ACC112 (cell line): ENCODE measurements at regions not wholly inside any gene's neighbourhood (a gene's known extent, or its start where the extent isn't known, plus 50 kb on each side); places are given as distances from the start of the nearest gene placed in this dataset.
"Not testable (repeated sequence)": the region's sequence is repeated elsewhere in the genome, so short reads cannot be mapped to it uniquely, and the experiment has no call there.

Source experiments
- H2AFZ ChIP-seq: fragments of 200-600 bp; sonication (generic); one replicate; pipeline ENCODE4 v1.6.0; 2017; ENCODE audit warnings: antibody characterized with exemption, low read length; ENCODE audit not compliant: unreplicated experiment
- H3K27ac ChIP-seq: fragments of 200-600 bp; sonication (generic); 2 replicates; pipeline ENCODE4 v1.5.1; 2014; ENCODE audit warnings: low read depth, mild to moderate bottlenecking, antibody characterized with exemption, low read length, moderate library complexity
- H3K27me3 ChIP-seq: fragments of 200-600 bp; sonication (generic); 2 replicates; pipeline ENCODE4 v1.6.1; 2014; ENCODE audit warnings: mild to moderate bottlenecking, antibody characterized with exemption, low read length, moderate library complexity, mixed read lengths; ENCODE audit not compliant: insufficient read depth
- H3K36me3 ChIP-seq: fragments of 200-600 bp; sonication (generic); 2 replicates; pipeline ENCODE4 v1.6.1; 2016; ENCODE audit warnings: mild to moderate bottlenecking, antibody characterized with exemption, low read length, moderate library complexity, mixed read lengths; ENCODE audit not compliant: insufficient read depth
- H3K4me1 ChIP-seq: fragments of 200-600 bp; sonication (generic); one replicate; pipeline ENCODE4 v1.6.1; 2016; ENCODE audit warnings: low read length, mixed read lengths; ENCODE audit not compliant: insufficient read depth, unreplicated experiment, control insufficient read depth
- H3K4me3 ChIP-seq: fragments of 200-600 bp; sonication (generic); 2 replicates; pipeline ENCODE4 v1.5.1; 2014; ENCODE audit warnings: mild to moderate bottlenecking, low read depth, low read length
- H3K79me2 ChIP-seq: fragments of 200-600 bp; sonication (generic); one replicate; pipeline ENCODE4 v1.6.0; 2016; ENCODE audit warnings: low read length; ENCODE audit not compliant: control insufficient read depth, unreplicated experiment, insufficient read depth

DNA sequence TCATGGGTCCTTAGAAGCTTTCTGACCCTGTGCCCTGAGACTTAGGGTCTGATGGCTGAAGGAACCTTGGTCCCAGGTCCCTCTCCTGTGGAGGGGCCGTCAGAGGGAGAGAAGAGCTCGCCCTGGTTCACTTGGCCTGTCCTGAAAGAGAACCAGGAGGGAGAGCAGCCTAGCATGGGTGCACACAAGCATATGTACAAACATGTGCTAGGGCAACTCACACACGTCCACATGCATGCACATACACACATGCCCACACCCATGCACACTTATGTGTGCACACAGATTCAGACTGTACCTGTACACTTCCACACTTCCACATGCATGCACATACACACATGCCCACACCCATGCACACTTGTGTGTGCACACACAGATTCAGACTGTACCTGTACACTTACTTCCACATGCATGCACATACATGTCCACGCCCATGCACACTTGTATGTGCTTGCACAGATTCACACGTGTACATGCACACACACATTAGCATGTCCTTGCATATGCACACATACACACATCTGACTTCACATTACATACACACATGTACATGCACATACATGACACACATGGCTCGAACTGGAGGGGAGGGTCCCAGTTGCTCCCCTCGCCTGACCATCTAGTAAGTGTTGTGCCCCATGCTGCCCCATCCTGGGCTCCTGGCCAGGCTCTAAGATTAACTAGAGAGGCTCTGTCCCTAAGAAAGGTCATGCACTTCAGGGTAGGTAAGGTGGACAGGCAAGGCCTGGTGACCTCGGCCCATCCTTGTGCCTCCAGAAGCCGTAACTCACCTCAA lies 122.0 kb downstream of the METRNL start:
- peaks cover 47% of the 10 kb centered on the region for H3K4me1 ChIP-seq
- H3K27me3 ChIP-seq: no peaks in the 10 kb centered on the region
- peak overlapping the region; percentile 98; the same call in 1 of the 2 replicates for H3K27ac ChIP-seq
- H3K79me2 ChIP-seq: no peaks in the 10 kb centered on the region
- no peak overlapping the region for H2AFZ ChIP-seq
- no peaks in the 10 kb centered on the region for H3K36me3 ChIP-seq
- no peak overlapping the region for H3K4me3 ChIP-seq

DNA sequence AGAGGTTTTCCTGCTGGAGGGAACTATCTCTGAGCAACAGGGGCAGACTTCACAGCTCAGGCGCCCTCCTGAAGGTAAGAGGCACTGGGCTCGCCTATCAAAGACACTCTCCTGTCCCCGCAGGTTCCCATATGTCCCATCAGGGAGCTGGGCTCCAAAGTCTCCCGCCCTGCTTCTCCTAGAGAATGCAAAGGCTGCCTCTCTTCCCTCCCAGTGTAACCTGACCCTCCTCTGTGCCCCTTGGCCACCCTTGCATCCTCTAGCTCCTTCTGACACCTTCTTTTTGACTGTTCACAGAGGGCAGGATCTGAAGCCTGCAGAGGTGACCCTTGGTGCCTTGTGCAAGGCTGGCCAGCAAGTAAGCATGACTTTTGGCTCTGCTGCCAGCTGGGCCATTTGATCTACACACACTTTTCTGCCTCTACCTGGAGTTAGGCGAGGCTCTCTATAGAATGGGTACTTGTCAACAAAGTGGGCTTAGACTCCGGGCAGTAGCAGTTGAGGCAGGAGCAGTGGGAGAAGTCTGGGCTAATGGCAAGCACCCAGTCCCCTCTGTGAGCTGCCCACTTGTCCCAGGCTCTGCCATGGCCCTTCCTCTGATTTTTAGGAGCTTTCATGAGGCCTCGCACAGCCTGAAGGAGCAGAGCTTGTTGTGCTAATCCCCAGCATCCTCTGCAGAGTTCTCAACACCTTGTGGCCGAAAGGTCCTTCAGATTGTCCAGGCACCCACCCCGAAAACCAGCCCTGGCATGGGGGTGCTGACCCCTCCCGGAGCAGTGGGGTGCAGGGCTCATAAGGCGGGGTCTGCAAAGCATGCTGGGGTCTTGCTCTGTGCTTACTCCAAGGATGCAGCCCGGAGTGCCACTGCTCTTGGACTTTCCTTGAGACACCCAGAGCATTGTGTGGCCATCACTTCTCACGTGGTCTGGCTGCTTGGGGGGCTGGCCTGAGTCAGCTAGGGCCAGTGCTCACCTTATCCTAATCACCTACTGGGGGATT lies 122.9 kb downstream of the METRNL start:
- no peaks in the 10 kb centered on the region for H3K36me3 ChIP-seq
- H3K27ac ChIP-seq: peak overlapping the region; percentile 98
- no peaks in the 10 kb centered on the region for H3K27me3 ChIP-seq
- peaks cover 40% of the 10 kb centered on the region for H3K4me1 ChIP-seq
- H3K79me2 ChIP-seq: no peaks in the 10 kb centered on the region
- H3K4me3 ChIP-seq: no peak overlapping the region
- H2AFZ ChIP-seq: no peak overlapping the region

DNA sequence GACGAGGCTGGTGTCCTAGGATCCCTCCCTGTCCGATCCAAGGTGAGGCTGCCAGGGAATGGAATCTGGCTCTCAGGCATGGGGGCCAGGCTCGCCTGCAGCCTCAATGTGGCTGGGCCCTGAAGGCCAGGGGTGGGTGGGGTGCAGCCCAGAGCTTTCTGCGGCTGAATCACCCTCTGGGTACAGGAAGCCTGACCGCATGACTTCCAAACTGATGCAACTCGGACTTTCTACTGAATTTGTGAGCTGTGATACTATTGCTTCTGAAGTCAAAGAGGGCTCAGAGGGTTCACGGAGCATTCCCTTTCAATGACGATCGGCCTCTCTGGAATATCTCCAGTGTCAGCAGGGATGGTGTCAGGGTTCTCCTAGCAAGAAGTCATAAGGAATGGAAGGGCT lies 123.7 kb downstream of the METRNL start:
- no peaks in the 10 kb centered on the region for H3K36me3 ChIP-seq
- H3K4me3 ChIP-seq: no peak overlapping the region
- H2AFZ ChIP-seq: no peak overlapping the region
- H3K27me3 ChIP-seq: no peaks in the 10 kb centered on the region
- no peaks in the 10 kb centered on the region for H3K79me2 ChIP-seq
- H3K4me1 ChIP-seq: peaks cover 36% of the 10 kb centered on the region
- peak overlapping the region; percentile 98 for H3K27ac ChIP-seq

DNA sequence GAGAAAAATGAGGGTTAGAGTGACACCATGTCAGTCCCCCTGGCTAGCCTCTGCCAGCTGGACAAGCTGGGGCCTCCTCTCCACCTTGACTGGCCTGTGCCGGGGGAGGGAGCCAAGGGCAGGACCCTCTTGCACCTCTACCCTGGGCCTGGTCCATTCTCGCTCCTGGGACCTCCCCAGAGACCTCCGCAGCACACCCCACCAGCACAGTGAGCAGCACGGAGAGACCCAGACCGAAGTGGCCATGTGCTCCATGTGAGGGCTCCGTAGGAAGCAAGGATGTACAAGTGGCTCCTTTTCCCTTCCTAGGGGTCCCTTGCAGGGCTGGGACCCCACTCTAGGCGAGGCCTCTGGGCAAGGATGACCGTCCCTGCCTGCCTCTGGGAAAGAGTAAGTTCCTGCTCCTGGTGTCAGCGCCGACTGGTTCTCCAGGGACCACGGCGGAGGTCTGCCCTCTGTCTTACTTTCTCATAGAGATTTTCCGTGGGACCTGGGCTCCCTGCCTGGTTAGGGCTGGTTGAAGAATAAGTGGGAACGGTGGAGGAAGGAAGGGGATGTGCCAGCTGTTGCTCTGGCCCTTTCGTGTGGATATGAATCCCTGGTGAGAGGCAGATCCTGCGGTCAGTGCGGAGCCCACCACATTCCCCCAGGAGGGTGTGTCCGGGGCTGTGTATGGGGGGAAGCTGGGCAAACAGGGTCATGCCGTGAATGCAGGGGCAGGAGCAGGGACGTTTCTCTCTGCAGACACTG lies 124.2 kb downstream of the METRNL start:
- Histone ChIP-seq H3K4me3 (no peak overlapping the region), H3K79me2 (no peaks in the 10 kb centered on the region), H2AFZ (no peak overlapping the region), H3K36me3 (no peaks in the 10 kb centered on the region), H3K4me1 (peaks cover 36% of the 10 kb centered on the region), H3K27ac (peak overlapping the region; percentile 98), H3K27me3 (no peaks in the 10 kb centered on the region)

DNA sequence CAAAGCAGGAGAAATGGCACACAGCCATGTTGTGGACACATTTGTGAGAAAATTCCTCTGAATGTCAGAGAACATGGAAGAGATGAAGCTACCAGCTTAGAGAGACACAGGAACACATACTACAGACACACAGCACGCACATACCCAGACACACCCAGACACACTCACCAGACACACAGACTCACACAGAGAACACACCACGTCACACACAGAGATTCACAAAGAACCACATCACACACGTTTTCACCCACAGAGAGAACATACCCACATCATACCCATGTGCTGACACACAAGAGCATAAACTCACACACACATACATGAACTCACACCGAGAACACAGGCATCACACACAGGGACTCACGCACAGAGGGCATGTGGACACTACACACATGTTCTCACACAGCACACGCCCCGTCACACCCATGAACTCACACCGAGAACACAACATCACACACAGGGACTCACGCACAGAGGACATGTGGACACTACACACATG lies 124.9 kb downstream of the METRNL start:
- peaks cover 36% of the 10 kb centered on the region for H3K4me1 ChIP-seq
- no peak overlapping the region for H3K4me3 ChIP-seq
- peak overlapping the region; percentile 98 for H3K27ac ChIP-seq
- H3K79me2 ChIP-seq: no peaks in the 10 kb centered on the region
- H3K36me3 ChIP-seq: no peaks in the 10 kb centered on the region
- H2AFZ ChIP-seq: no peak overlapping the region
- H3K27me3 ChIP-seq: no peaks in the 10 kb centered on the region

DNA sequence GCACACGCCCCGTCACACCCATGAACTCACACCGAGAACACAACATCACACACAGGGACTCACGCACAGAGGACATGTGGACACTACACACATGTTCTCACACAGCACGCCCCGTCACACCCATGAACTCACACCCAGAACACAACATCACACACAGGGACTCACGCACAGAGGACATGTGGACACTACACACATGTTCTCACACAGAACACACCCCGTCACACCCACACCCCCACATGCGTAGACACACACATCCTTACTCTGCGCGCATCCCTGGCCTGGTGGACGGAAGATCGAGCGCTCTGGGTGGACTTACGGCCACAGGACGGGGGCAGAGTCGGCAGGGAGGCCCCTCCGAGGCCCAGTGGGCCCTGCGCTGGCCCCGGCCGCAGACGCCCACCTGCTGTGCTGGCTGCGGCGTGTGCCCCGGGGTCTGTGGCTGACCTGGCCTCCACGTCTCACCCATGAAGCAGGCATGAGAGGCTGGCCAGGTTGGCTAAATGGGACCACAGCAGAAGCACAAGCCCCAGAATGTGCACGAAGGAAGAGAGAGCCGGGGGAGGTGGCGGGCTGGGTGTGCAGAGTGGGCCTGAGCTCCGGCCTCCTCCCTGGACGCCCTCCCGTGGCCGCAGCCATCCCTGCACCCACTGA lies 125.5 kb downstream of the METRNL start:
- not testable (repeated sequence) for H3K79me2 ChIP-seq, H2AFZ ChIP-seq, H3K27me3 ChIP-seq, H3K4me3 ChIP-seq, H3K36me3 ChIP-seq, H3K27ac ChIP-seq
- H3K4me1 ChIP-seq: peaks cover 36% of the 10 kb centered on the region

DNA sequence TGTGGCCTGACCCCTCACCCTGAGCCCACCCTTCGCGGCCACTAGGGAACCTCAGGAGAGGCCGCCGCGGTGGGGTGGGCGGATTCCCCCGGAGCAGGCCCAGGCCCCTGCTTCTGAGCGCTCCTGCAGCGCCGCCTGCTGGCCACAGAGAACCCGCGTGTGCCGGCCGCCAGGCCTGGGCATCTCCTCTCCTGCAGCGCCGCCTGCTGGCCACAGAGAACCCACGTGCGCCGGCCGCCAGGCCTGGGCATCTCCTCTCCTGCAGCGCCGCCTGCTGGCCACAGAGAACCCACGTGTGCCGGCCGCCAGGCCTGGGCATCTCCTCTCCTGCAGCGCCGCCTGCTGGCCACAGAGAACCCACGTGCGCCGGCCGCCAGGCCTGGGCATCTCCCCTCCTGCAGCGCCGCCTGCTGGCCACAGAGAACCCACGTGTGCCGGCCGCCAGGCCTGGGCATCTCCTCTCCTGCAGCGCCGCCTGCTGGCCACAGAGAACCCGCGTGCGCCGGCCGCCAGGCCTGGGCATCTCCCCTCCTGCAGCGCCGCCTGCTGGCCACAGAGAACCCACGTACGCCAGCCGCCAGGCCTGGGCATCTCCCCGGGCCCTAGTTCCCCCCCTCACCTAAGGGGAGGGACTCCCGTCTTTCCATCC lies 126.1 kb downstream of the METRNL start:
- H2AFZ ChIP-seq, H3K4me3 ChIP-seq, H3K79me2 ChIP-seq, H3K36me3 ChIP-seq, H3K27me3 ChIP-seq, H3K27ac ChIP-seq: not testable (repeated sequence)
- peaks cover 33% of the 10 kb centered on the region for H3K4me1 ChIP-seq

DNA sequence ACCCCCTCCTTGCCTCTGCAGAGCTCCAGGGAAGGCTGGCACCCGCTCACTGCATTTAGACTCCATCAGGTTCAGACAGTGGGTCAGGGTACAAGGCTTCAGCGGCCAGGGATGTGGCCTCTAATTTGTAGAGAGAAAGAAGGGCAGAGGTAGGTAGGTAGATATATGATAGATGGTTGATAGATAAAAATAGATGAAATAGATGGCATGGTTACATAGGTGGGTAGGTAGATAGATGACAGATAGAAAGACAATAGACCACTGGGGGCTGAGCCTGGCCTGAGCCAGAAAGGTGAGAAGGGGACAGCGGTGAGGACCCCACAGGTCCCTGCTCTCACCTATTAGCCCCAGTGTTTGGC lies 126.6 kb downstream of the METRNL start:
- H3K27me3 ChIP-seq, H3K79me2 ChIP-seq, H3K27ac ChIP-seq, H3K36me3 ChIP-seq, H3K4me3 ChIP-seq, H2AFZ ChIP-seq: not testable (repeated sequence)
- peaks cover 28% of the 10 kb centered on the region for H3K4me1 ChIP-seq

DNA sequence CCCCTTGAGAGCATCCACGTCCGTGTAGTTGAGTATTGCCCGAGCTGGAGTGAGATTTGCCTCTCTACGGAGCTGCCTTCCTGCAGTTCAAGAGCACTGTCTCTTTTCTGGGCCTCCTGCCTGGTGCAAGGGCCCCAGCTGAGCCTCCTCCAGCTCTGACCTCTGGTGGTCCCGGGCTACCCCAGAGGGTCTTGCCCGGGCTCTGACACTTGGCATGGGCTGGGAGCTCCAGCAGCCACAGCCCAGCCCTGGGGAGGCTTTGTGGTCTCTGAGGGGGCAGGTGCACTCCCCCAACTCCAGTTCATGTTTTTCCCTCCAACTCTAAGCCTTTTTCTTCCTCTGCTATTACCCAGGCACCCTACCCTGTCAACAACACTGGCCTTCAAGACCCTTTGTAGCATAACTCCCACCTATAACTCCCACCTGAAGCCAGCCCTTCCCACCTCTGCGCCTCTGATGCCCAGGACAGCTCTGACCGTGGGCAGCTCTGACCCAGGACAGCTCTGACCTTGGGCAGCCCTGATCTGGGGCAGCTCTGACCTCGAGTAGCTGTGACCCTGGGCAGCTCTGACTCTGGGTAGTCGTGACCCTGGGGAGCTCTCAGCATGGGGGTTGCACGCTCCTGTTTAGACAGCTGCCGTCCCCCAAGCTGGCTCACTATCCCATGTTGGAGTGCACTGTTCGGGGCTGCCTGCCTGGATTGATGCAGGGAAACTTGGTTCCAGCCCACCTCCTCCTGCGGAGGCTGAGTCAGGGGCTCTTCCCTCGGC lies 127.6 kb downstream of the METRNL start:
- not testable (repeated sequence) for H3K79me2 ChIP-seq, H2AFZ ChIP-seq, H3K36me3 ChIP-seq, H3K27me3 ChIP-seq, H3K27ac ChIP-seq, H3K4me3 ChIP-seq
- peaks cover 23% of the 10 kb centered on the region for H3K4me1 ChIP-seq
